HUDEP-2 (cell line): ENCODE measurements at regions not wholly inside any gene's neighbourhood (a gene's known extent, or its start where the extent isn't known, plus 50 kb on each side); places are given as distances from the start of the nearest gene placed in this dataset.
"Not testable (repeated sequence)": the region's sequence is repeated elsewhere in the genome, so short reads cannot be mapped to it uniquely, and the experiment has no call there.

ENCODE experiments used
- DNase-seq, 76 experiments: peaks; one replicate each; lab custom pipeline; 2025; ENCODE audit not compliant: unreplicated experiment in 76 of 76; lab: John Stamatoyannopoulos, UW

GRCh38 chr6:26720663-26721218, 61.2 kb upstream of the ZNF322 start:
- not testable (repeated sequence) for DNase-seq

DNA sequence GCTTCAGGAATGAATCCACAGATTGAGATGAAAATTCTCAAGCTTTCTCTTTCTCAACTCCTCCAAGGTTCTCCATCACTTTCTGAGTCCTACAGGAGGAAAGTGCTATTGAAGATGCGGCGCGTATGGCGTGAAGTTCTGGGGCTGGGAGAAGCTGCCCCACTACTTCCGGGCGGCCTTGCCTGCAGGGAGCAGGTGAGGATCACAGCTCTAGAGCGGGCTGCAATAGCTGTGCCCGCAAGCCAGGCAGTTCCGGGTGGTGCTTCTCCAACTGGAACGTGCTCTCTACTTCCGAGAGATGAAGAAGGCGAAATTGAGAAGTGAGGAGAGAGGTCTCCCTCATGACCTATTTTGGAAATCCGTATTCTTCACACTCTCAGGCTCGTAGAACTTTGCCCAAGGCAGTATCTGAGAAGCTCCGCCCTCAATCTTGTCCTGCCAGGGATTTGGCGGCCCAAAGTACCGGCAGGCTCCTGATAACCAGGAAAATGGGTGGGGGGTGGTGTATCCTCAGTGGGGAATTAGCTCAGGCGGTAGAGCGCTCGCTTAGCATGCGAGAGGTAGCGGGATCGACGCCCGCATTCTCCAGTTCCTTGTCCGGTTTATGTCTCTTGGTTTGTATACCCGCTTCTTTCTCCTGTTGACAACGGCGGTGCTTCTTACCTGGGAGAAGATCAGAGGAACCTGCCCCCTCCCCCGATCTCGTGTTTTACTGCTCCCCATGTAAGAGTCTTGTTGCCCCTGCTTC, 70.6 kb upstream of the ZNF322 start:
- DNase-seq: not testable (repeated sequence)

- not testable (repeated sequence) for DNase-seq
Measured at GRCh38 chr6:26734776-26735472, 75.4 kb upstream of the ZNF322 start.

DNA sequence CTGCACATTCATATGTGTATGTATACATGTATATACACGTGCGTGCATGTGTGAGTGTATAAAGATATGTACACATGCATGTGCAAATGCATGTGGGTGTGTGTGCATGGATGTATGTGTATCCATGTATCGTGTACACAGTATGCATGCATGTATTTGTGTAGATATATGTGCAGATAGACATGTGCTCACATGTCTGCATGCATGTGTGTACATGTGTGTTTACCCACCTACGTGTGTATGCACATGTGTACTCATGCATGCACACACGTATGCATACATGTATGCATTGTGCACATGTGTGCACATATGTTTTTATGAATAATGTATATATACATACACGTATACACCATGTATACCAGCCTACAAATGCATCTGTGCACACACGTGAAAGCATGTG, 80.3 kb upstream of the ZNF322 start:
- DNase-seq: no peak

GRCh38 chr6:26743157-26743821, 83.7 kb upstream of the ZNF322 start:
- no peak for DNase-seq

DNA sequence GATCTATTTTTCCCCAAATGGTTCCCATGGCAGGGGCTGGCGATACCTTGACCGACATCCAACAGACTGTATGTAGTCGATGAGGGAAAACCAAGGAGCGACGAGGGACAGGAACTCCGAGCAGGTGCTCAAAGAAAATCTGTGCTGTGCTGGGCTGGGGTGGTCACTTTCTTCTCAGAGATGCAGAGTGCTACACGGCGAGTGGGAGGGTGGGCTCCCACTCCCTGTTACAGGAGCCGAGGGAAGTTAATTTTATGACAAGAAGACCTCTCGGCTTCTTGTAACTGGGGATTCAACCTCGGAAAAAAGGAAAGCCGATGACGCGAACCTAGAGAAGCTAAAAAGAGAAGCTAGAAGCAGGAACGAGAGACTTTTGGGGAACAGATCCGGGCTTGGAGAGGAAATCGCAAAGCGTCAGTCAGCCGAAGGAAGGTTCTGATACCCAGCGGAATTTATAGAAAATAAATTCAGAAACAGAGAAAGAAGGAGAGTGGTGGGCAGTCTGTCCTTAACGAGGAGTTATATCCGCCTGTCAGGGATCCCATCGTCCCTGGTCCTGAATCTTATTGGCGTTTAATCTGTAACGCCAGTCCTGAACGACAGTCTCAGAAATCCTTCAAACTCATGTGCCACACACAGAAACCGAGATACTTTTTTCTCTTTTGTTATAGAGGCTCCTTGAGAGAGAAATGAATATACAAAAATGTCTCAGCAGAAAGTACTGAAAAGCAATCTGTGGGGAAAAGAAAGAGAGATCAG, 84.6 kb upstream of the ZNF322 start:
- DNase-seq: no peak

- DNase-seq: not testable (repeated sequence)
Measured at GRCh38 chr6:26744837-26745282, 85.3 kb upstream of the ZNF322 start.

DNA sequence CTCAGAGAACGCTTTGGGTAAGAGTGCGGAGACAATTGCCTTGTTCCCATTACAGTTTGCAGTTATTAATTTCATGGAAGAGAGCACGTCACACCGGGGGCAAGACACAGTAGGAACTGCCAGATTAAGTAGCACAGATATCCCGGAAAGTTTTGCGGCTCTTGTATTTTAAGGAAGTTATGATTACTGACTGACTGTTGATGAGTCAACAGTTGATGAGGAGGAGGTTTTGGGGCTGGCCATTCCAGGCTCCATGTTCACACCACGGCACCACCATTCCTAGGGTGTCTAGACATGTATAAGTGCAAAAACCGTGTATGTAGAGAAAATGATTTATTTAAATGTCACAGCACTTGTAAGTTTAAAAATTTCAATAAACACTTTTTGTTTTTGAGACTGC, 86.4 kb upstream of the ZNF322 start:
- DNase-seq: not testable (repeated sequence)

DNA sequence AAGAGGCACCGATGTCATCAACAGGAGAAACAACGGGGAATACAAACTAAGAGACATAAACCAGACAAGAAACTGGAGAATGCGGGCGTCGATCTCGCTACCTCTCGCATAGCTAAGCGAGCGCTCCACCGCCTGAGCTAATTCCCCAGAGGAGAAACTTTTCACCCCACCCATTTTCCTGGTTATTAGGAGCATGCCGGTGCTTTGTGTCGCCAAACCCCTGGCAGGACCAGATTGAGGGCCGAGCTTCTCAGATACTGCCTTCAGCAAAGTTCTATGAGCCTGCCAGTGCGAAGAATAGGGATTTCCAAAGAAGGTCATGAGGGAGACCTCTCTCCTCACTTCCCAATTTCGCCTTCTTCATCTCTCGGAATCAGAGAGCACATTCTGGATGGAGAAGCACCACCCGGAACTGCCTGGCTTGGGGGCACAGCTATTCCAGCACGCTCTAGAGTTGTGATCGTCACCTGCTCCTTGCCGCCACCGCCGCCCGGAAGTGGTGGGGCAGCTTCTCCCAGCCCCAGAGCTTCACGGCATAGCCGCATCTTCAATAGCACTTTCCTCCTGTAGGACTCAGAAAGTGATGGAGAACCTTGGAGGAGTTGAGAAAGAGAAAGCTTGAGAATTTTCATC, 89.7 kb upstream of the ZNF322 start:
- not testable (repeated sequence) for DNase-seq

GRCh38 chr6:26749759-26750126, 90.2 kb upstream of the ZNF322 start:
- DNase-seq: not testable (repeated sequence)

- no peak for DNase-seq
Measured at GRCh38 chr6:26754212-26754611, 94.7 kb upstream of the ZNF322 start.

- not testable (repeated sequence) for DNase-seq
Measured at GRCh38 chr6:26754801-26755200, 95.3 kb upstream of the ZNF322 start.

GRCh38 chr6:26756067-26756805, 96.7 kb upstream of the ZNF322 start:
- DNase-seq: not testable (repeated sequence)

DNA sequence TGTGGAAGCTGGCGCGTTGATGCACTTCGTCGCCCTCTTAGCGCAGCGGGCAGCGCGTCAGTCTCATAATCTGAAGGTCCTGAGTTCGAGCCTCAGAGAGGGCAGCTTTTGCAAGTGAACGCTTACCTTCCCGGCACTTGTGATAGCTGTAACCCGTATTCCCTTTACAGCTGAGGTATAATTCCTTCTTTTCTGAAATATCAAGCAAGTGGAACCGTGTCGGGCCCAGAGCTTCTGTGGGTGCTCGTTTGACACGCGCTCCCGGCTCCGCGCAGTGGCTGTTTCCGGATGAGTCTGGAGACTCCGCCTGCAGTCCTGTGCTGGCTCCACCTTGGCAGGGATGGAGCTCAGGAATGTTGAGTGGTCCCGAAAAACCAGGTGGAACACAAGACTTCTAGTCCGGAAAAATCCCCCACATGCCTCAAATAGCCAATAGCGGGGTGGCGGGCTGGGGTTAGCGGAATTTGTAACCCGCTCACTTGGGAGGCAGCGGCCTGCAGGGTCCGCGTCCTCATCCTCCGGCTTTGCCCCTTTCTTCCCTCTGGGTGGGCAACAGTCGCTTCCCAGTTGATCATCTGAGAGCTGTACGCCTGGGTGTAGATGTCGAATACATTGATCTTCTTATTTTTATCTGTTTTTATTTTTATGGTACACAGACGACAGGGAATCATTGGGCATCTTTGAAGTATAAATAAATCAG, 106.8 kb upstream of the ZNF322 start:
- not testable (repeated sequence) for DNase-seq

- not testable (repeated sequence) for DNase-seq
Measured at GRCh38 chr6:26770941-26771666, 111.6 kb upstream of the ZNF322 start.

- DNase-seq: not testable (repeated sequence)
Measured at GRCh38 chr6:26773414-26773813, 113.9 kb upstream of the ZNF322 start.

GRCh38 chr6:26780563-26780962, 121.0 kb upstream of the ZNF322 start:
- DNase-seq: not testable (repeated sequence)
